ENCODE measurements at regions not wholly inside any gene's neighbourhood (a gene's known extent, or its start where the extent isn't known, plus 50 kb on each side); places are given as distances from the start of the nearest gene placed in this dataset.
"Not testable (repeated sequence)": the region's sequence is repeated elsewhere in the genome, so short reads cannot be mapped to it uniquely, and the experiment has no call there.

- peak; percentile 1 for DNase-seq
Measured at GRCh38 chr4:19575924-19576323, 675.8 kb upstream of the SLIT2 start.

- DNase-seq: no peak
Measured at GRCh38 chr4:19566041-19566440, 685.7 kb upstream of the SLIT2 start.

- DNase-seq: no peak
Measured at GRCh38 chr4:19562456-19562855, 689.2 kb upstream of the SLIT2 start.

- DNase-seq: no peak
Measured at GRCh38 chr4:19557161-19557560, 694.5 kb upstream of the SLIT2 start.

- DNase-seq: not testable (repeated sequence)
Measured at GRCh38 chr4:19556276-19556675, 695.4 kb upstream of the SLIT2 start.

GRCh38 chr4:19547463-19547862, 704.2 kb upstream of the SLIT2 start:
- no peak for DNase-seq

GRCh38 chr4:19544446-19545125, 707.1 kb upstream of the SLIT2 start:
- DNase-seq: no peak

- no peak for DNase-seq
Measured at GRCh38 chr4:19540859-19541540, 710.7 kb upstream of the SLIT2 start.

GRCh38 chr4:19539201-19539600, 712.5 kb upstream of the SLIT2 start:
- DNase-seq: no peak

- no peak for DNase-seq
Measured at GRCh38 chr4:19534159-19534558, 717.5 kb upstream of the SLIT2 start.

GRCh38 chr4:19531906-19532848, 719.5 kb upstream of the SLIT2 start:
- no peak for DNase-seq

- DNase-seq: no peak
Measured at GRCh38 chr4:19523964-19524363, 727.7 kb upstream of the SLIT2 start.

- no peak for DNase-seq
Measured at GRCh38 chr4:19522966-19523365, 728.7 kb upstream of the SLIT2 start.

GRCh38 chr4:19520939-19521520, 730.7 kb upstream of the SLIT2 start:
- no peak for DNase-seq

- DNase-seq: no peak
Measured at GRCh38 chr4:19514276-19515070, 737.2 kb upstream of the SLIT2 start.

GRCh38 chr4:19512086-19512485, 739.6 kb upstream of the SLIT2 start:
- no peak for DNase-seq

GRCh38 chr4:19510993-19511392, 740.7 kb upstream of the SLIT2 start:
- no peak for DNase-seq

GRCh38 chr4:19508442-19508841, 743.3 kb upstream of the SLIT2 start:
- DNase-seq: no peak

GRCh38 chr4:19497705-19498104, 754.0 kb upstream of the SLIT2 start:
- no peak for DNase-seq

- DNase-seq: no peak
Measured at GRCh38 chr4:19496756-19497155, 754.9 kb upstream of the SLIT2 start.

GRCh38 chr4:19494961-19495360, 756.7 kb upstream of the SLIT2 start:
- no peak for DNase-seq

- no peak for DNase-seq
Measured at GRCh38 chr4:19492606-19493005, 759.1 kb upstream of the SLIT2 start.
